HG03097 (cell line): ENCODE measurements at regions not wholly inside any gene's neighbourhood (a gene's known extent, or its start where the extent isn't known, plus 50 kb on each side); places are given as distances from the start of the nearest gene placed in this dataset.

ENCODE experiments used
- ATAC-seq: cut with Tn5 transposase; IDR thresholded peaks from one replicate; pipeline ENCODE4 v1.9.1; 2021; ENCODE audit not compliant: unreplicated experiment, low FRiP score

GRCh38 chr14:66435683-66436082, 50.5 kb upstream of the CCDC196 start:
- ATAC-seq, result no peak
